ACHN (cell line): ENCODE measurements at regions not wholly inside any gene's neighbourhood (a gene's known extent, or its start where the extent isn't known, plus 50 kb on each side); places are given as distances from the start of the nearest gene placed in this dataset.
"Not testable (repeated sequence)": the region's sequence is repeated elsewhere in the genome, so short reads cannot be mapped to it uniquely, and the experiment has no call there.

Experiments used
- DNase-seq: peaks from one replicate; pipeline ENCODE4 v3.0.0-alpha.2; 2015
- in situ Hi-C: cut with HindIII; loops from 2 replicates; pipeline ENCODE4 v1.10.0; 2017; ENCODE audit warnings: low sequenced_read_pairs, low pct_ligation_motif_present, low pct_unique_long_range_greater_than_20kb

GRCh38 chr13:55178582-55178981, 1962.1 kb upstream of the PRR20A start:
- in situ Hi-C loops, DNase-seq: not testable (repeated sequence)

- in situ Hi-C loops: no loop called here
Observed at GRCh38 chr13:55190996-55191395, 1949.7 kb upstream of the PRR20A start.

DNA sequence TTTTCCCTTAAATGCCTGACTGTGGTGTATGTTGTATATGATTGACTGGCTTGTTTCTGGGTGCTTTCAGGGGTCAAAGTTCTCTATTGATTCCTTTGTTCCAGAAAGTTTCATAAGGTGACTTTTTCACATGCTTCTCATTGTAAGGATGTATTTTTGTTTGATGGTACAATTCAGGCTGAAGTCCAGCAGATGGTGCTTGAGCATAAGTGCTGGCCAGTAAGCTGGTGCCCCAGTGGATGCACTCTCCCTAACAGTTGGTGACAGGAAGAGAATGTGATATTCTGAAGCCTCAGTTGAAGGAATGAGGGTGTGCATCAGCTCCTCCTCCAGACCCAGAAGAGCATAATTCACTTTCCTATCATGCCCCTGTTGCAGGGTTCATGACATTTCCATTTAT, 1941.6 kb upstream of the PRR20A start:
- in situ Hi-C loops: no loop called here
- no peak for DNase-seq

More at GRCh38 chr13:55190996-55191395, 1949.7 kb upstream of the PRR20A start:
- no peak for DNase-seq

DNA sequence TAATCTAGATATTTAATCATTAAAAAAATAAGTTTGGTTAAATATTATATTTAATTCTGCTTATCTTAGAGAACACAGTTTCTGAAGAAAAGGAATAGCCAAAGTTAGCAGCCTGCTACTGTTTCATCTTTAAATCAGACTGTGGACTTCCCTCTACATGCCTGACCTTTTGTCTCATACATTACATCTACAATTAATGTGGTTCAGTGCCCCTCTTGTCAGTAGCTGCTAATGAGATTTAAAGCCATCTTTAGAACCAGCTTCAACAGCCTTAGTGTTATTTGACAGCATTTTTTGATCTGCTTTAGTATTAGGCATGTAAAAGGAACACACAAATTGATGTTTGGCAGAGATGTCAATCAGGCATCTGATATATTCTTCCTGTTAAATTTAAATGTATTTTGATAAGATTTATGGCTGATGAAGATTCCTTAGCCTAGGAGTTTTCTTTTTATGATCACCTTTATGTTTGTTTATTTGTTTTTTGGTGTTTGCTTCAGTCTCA, 1925.8 kb upstream of the PRR20A start:
- DNase-seq: no peak
- in situ Hi-C loops: no loop called here

DNA sequence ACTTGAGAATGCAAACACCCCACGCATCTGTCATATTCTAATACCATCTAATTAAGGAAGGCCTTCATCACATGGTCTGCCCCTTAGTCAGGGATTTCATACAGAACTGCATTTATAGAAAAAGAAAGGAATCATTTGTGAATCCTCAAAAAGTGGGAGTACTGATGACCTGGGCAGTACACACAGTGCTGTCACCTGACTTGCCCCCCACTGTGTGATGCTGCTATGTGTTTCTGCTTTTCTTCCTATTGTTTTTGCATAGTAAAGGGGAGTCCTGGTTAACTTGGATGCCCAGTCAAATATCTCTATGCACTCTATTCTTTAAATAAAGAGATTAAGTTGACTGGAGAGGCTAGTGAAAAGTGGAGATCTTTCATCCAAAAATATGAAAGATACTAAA, 1921.2 kb upstream of the PRR20A start:
- no peak for DNase-seq
- in situ Hi-C loops: no loop called here

- DNase-seq: no peak
- in situ Hi-C loops: no loop called here
Observed at GRCh38 chr13:55229906-55230569, 1910.7 kb upstream of the PRR20A start.

- no peak for DNase-seq
Observed at GRCh38 chr13:55230570-55230908, 1910.2 kb upstream of the PRR20A start.

DNA sequence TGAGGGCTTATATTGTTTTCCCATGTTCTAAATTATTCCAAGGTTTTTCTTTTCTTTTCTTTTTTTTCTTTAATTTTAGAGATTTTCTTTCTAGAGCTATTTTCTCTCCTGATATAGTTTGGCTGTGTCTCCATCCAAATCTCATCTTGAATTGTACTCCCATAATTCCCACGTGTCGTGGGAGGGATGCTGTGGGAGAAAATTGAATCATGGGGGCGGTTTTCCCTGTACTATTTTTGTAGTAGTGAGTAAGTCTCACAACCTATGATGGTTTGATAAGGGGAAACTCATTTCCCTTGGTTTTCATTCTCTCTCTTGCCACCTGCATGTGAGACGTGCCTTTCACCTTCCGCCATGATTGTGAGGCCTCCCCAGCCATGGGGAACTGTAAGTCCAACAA, 1906.4 kb upstream of the PRR20A start:
- in situ Hi-C loops: no loop called here

More at GRCh38 chr13:55230570-55230908, 1910.2 kb upstream of the PRR20A start:
- in situ Hi-C loops: no loop called here

GRCh38 chr13:55245005-55245644, 1895.6 kb upstream of the PRR20A start:
- in situ Hi-C loops: no loop called here
- peak; percentile 49 for DNase-seq

More for the DNA sequence above, 1906.4 kb upstream of the PRR20A start:
- DNase-seq: no peak

DNA sequence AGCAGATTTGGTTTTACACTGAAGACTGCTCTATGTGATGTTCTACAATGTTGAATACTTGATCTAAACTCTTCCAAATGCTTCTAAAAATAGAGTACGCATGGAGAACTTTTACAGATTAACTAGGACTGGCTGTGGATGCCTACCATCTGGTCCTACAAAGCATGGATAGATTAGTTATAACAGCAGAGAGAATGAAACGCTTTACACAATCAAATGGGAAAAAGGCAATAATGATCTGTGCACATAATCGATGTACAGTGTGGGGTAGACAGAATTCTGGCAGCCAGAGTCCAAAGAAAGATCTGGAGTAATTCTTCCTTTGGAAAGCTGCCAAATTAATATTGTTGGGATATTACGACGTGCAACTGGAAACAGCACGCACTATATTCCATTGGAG, 1885.5 kb upstream of the PRR20A start:
- no peak for DNase-seq
- in situ Hi-C loops: no loop called here

DNA sequence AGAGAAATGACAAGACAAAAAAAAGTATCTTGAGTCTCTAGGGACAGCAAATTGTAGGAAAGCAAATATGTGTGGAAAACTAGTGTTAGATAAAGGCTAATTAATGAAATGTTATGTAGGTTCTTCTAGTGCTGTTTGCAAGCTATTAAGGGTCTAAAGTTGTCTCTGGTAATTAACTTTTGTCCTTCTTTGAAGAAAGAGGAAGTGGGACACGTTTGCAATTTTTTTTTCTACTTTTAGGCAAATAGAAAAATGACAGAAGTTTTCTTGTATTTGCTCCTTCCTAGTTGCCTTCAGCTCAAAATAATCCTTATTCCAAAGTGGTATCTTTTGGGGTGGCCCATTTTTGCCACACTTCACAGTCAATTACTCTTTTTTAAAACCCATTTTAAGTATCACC, 1877.7 kb upstream of the PRR20A start:
- in situ Hi-C loops: no loop called here
- no peak for DNase-seq

- in situ Hi-C loops: no loop called here
- DNase-seq: no peak
Observed at GRCh38 chr13:55266644-55267043, 1874.1 kb upstream of the PRR20A start.

DNA sequence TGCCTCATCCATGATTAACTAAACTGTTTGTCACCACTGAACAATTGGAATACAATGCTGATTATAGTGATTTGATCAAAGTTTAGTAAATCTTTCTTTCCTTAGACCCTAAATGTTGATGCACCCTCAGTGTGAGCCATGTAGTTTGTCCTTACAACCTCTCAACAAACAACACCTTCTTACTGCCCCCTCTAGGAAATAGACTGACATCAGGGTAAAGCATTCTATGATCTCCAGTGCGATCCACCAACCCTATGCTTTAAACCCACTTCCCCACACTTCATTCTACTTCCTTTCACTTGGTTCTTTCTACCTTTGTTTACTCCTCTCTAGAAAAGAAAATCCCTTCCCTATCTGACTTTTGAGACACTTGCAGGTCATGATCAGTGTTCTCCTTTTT, 1842.5 kb upstream of the PRR20A start:
- in situ Hi-C loops: no loop called here
- DNase-seq: no peak

GRCh38 chr13:55302568-55302967, 1838.2 kb upstream of the PRR20A start:
- in situ Hi-C loops: no loop called here
- DNase-seq: no peak

DNA sequence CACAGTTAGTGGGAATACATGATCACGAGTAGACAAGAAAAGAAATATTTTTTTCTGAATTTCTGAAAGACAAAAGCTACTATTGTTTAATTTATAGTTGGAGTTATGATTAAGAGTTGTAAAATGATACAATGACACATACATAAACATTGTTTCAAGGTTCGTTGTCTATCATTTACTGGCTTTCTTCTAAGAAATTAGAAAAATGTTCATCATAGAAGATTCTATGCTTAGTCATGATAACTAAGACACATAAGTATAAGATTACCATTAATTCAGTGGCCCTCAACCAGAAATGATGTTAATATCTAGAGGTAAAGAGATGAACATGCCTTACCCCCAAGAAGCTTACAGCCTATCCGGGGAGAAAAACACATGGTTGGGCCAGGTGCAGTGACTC, 1832.8 kb upstream of the PRR20A start:
- in situ Hi-C loops: no loop called here
- no peak for DNase-seq

- in situ Hi-C loops: no loop called here
- DNase-seq: no peak
Observed at GRCh38 chr13:55341891-55342290, 1798.8 kb upstream of the PRR20A start.

DNA sequence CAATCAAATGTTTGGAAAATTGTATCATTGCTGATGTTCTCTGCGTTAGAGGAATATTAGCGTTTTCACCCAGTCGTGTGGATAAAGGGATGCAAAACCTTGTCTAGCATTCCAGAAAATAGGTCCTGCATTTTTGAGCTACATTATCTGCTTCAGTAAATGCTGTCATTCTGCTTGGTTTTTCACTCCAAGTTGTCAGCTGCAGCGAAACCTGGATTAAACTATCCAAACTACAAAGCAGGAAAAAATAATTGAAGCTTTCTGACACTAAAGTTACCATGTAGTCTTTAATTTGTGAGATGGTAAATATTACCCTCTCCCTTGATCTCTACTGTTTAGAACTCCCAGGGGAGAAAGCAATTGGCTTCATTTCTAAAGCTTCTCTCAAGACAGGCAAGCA, 1795.5 kb upstream of the PRR20A start:
- no peak for DNase-seq
- in situ Hi-C loops: no loop called here

DNA sequence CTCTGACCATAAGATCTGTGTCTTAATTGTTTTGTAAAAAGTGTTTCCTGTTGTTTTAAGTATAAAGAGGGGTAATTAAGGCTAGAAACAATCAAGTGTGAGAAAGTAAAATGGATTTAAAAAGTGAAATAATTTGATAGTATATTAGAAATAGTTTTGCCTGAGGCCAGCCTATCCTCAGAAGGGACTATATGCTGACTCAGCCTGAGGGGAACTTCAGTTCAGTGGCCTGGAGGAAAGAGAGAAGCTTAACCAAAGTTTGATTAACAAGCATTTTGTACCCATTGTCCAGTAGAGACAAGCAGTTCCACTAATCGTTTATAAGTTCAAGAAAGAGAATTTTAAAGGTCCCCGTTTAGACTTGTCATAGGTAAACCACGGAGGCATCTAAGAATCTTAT, 1793.2 kb upstream of the PRR20A start:
- in situ Hi-C loops: no loop called here

DNA sequence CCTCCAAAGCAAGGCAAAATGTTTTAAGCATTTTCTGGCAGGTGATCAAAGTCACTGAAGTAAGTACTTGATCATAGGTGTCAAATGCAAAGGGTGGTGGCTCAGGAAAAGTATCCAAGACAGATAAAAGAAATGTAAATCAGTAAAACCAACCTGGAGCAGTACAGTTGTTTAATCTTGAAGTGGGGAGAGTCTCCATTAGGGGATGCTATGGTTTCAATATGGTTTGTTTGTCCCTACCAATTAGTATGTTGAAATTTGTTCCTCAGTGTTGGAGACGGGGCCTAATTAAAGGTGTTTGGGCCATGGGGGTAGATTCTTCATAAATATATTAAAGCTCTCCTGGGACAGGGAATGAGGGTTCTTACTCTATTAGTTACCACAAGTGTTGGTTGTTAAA, 1781.7 kb upstream of the PRR20A start:
- in situ Hi-C loops: no loop called here
- DNase-seq: no peak

More for the DNA sequence above, 1793.2 kb upstream of the PRR20A start:
- DNase-seq: no peak

- DNase-seq: no peak
- in situ Hi-C loops: no loop called here
Observed at GRCh38 chr13:55361141-55361540, 1779.6 kb upstream of the PRR20A start.
